ENCODE measurements at regions not wholly inside any gene's neighbourhood (a gene's known extent, or its start where the extent isn't known, plus 50 kb on each side); places are given as distances from the start of the nearest gene placed in this dataset.

GRCh38 chr6:74050921-74051320 lies 354.9 kb downstream of the CD109 start:
- no peaks in the 10 kb centered on the region for H3K27me3 ChIP-seq (replicated peaks; ENCODE audit: insufficient read depth)
- H3K4me1 ChIP-seq (ENCODE audit: control insufficient read depth in 1 of 2, low read depth in 2 of 2) = no peaks in the 10 kb centered on the region
- no peaks in the 10 kb centered on the region for H3K36me3 ChIP-seq
- no peak overlapping the region for H3K27ac ChIP-seq
- H3K9me3 ChIP-seq = no peaks in the 10 kb centered on the region
- DNase-seq (ENCODE audit: low spot score) (no peak), ATAC-seq (ENCODE audit: insufficient number of reproducible peaks, low FRiP score, low read depth) (no peak)
- no peak overlapping the region for H3K4me3 ChIP-seq
- no peak for TF ChIP-seq CTCF (IDR thresholded peaks at IDR 0.05)

GRCh38 chr6:74048387-74048786 lies 352.4 kb downstream of the CD109 start:
- Histone ChIP-seq H3K27me3 (replicated peaks; ENCODE audit: insufficient read depth) (no peaks in the 10 kb centered on the region), H3K27ac (no peak overlapping the region), H3K4me3 (no peak overlapping the region), H3K9me3 (no peaks in the 10 kb centered on the region), H3K36me3 (no peaks in the 10 kb centered on the region), H3K4me1 (ENCODE audit: control insufficient read depth in 1 of 2, low read depth in 2 of 2) (no peaks in the 10 kb centered on the region)
- DNase-seq (ENCODE audit: low spot score) = no peak
- no peak for TF ChIP-seq CTCF (IDR thresholded peaks at IDR 0.05)
- no peak for ATAC-seq (ENCODE audit: insufficient number of reproducible peaks, low FRiP score, low read depth)

- Histone ChIP-seq H3K27ac (no peak overlapping the region), H3K4me3 (no peak overlapping the region), H3K27me3 (replicated peaks; ENCODE audit: insufficient read depth) (no peaks in the 10 kb centered on the region), H3K9me3 (no peaks in the 10 kb centered on the region), H3K36me3 (no peaks in the 10 kb centered on the region), H3K4me1 (ENCODE audit: control insufficient read depth in 1 of 2, low read depth in 2 of 2) (no peaks in the 10 kb centered on the region)
- ATAC-seq (ENCODE audit: insufficient number of reproducible peaks, low FRiP score, low read depth) (no peak), DNase-seq (ENCODE audit: low spot score) (no peak)
- no peak for TF ChIP-seq CTCF (IDR thresholded peaks at IDR 0.05)
Measured at GRCh38 chr6:74044417-74045096, 348.6 kb downstream of the CD109 start.

- H3K36me3 ChIP-seq = no peaks in the 10 kb centered on the region
- TF ChIP-seq CTCF (IDR thresholded peaks at IDR 0.05) = no peak
- no peak overlapping the region for H3K4me3 ChIP-seq
- DNase-seq (ENCODE audit: low spot score) (no peak), ATAC-seq (ENCODE audit: insufficient number of reproducible peaks, low FRiP score, low read depth) (no peak)
- H3K27me3 ChIP-seq (replicated peaks; ENCODE audit: insufficient read depth) = no peaks in the 10 kb centered on the region
- H3K27ac ChIP-seq = no peak overlapping the region
- no peaks in the 10 kb centered on the region for H3K4me1 ChIP-seq (ENCODE audit: control insufficient read depth in 1 of 2, low read depth in 2 of 2)
- no peaks in the 10 kb centered on the region for H3K9me3 ChIP-seq
Measured at GRCh38 chr6:74041420-74041819, 345.4 kb downstream of the CD109 start.

GRCh38 chr6:74018825-74019224 lies 322.8 kb downstream of the CD109 start:
- ATAC-seq (ENCODE audit: insufficient number of reproducible peaks, low FRiP score, low read depth) (no peak), DNase-seq (ENCODE audit: low spot score) (no peak)
- H3K4me1 ChIP-seq (ENCODE audit: control insufficient read depth in 1 of 2, low read depth in 2 of 2) = no peaks in the 10 kb centered on the region
- no peaks in the 10 kb centered on the region for H3K9me3 ChIP-seq
- no peaks in the 10 kb centered on the region for H3K27me3 ChIP-seq (replicated peaks; ENCODE audit: insufficient read depth)
- H3K36me3 ChIP-seq = no peaks in the 10 kb centered on the region
- H3K4me3 ChIP-seq = no peak overlapping the region
- no peak overlapping the region for H3K27ac ChIP-seq
- TF ChIP-seq CTCF (IDR thresholded peaks at IDR 0.05) = no peak

Data from thoracic aorta (tissue), 2 donors.